Transverse colon (tissue), 4 donors: ENCODE measurements at regions not wholly inside any gene's neighbourhood (a gene's known extent, or its start where the extent isn't known, plus 50 kb on each side); places are given as distances from the start of the nearest gene placed in this dataset.

Source experiments
- CTCF ChIP-seq, 5 experiments: fragments of 200-600 bp in 3 of 5; fragments of 450-650 bp in 2 of 5; sonication (generic) in 3 of 5; IDR thresholded peaks; 1 replicate in 2 of 5; 2 replicates in 3 of 5; pipeline ENCODE4 v1.5.1; 2016 to 2017; ENCODE audit warnings: antibody characterized with exemption in 5 of 5, inconsistent platforms in 3 of 5, mild to moderate bottlenecking in 2 of 5, moderate library complexity in 1 of 5
- EP300 ChIP-seq: sonication (generic); formaldehyde crosslinking; IDR thresholded peaks from one replicate; pipeline ENCODE4 v1.6.1; 2017; ENCODE audit warnings: antibody characterized with exemption, low read depth
- POLR2A ChIP-seq: fragments of 450-650 bp; IDR thresholded peaks from one replicate; pipeline ENCODE4 v1.6.1; 2016; ENCODE audit warnings: antibody characterized with exemption, mild to moderate bottlenecking, moderate library complexity
- POLR2AphosphoS5 ChIP-seq, 3 donors: sonication (generic); formaldehyde crosslinking; IDR thresholded peaks; one replicate each; pipeline ENCODE4 v1.6.1; 2016; ENCODE audit warnings: antibody characterized with exemption in 3 of 3

DNA sequence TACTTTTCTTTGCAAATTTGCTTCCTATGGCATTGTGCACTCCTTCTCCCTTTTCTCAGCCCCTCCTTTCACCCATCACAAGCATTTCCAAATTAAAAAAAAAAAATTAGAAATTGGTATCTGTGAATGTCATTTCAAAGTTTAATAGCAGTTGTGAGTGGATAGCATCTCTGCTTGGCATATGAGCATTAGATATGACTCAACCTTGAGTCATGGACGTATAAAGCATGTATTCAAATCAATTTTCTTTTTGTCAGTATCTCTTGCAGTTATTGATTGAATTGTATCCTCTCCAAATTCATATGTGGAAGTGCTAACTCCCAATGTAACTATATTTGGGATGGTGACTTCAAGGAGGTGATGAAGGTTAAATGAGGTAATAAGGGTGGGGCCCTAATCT lies 60.1 kb upstream of the MAP3K7 start:
- TF ChIP-seq CTCF (IDR thresholded peaks at IDR 0.05) (no peak), POLR2A (no peak), EP300 (no peak), POLR2AphosphoS5 (IDR thresholded peaks at IDR 0.05) (no peak)
